A549 (cell line): ENCODE measurements at regions not wholly inside any gene's neighbourhood (a gene's known extent, or its start where the extent isn't known, plus 50 kb on each side); places are given as distances from the start of the nearest gene placed in this dataset.

Experiments used
- ATAC-seq, 2 experiments: fragments of 200-7000 bp in 1 of 2; fragments of >200 bp in 1 of 2; cut with Nextera tagmentation in 1 of 2; cut with Tn5 transposase in 1 of 2; 3 replicates each; pipeline versions ENCODE4 v1.8.0 to v1.9.1; 2018 to 2020; ENCODE audit warnings: mild to moderate bottlenecking in 1 of 2, moderate library complexity in 1 of 2
- CTCF ChIA-PET: fragments of 300-600 bp; sonication (Branson Sonifier 250); formaldehyde crosslinking; extraction: SDS; loops from one replicate; lab custom pipeline; 2021; ENCODE audit warnings: antibody characterized with exemption, inconsistent platforms; lab: Yijun Ruan, JAX
- POLR2A ChIA-PET: fragments of 350-600 bp; formaldehyde crosslinking; extraction: SDS; loops from one replicate; lab custom pipeline; 2021; ENCODE audit warnings: antibody characterized with exemption, inconsistent platforms; lab: Yijun Ruan, JAX
- DNase-seq, 2 experiments: peaks; one replicate each; pipeline versions ENCODE4 v3.0.0 to v3.0.0-alpha.2; 2011 to 2016; ENCODE audit warnings: low read depth in 1 of 2, low spot score in 1 of 2
- FAIRE-seq: peaks from 2 replicates; lab custom pipeline; 2011; peaks lifted over from hg19 to GRCh38; lab: Jason Lieb, UNC
- H3K27ac ChIP-seq, 2 experiments: fragments of >200 bp; sonication (Bioruptor Twin); formaldehyde crosslinking; 3 replicates each; pipeline ENCODE4 v1.5.1; 2016 to 2017
- H3K4me1 ChIP-seq: fragments of >200 bp; sonication (Bioruptor Twin); formaldehyde crosslinking; 3 replicates; pipeline ENCODE4 v1.6.1; 2016
- H3K4me2 ChIP-seq: fragments of >200 bp; sonication (Bioruptor Twin); formaldehyde crosslinking; 3 replicates; pipeline ENCODE4 v1.6.1; 2016
- H3K4me3 ChIP-seq: fragments of >200 bp; sonication (Bioruptor Twin); formaldehyde crosslinking; 3 replicates; pipeline ENCODE4 v1.5.1; 2016
- H3K9me3 ChIP-seq: fragments of >200 bp; sonication (Bioruptor Twin); formaldehyde crosslinking; 3 replicates; pipeline ENCODE4 v1.6.1; 2016
- BHLHE40 ChIP-seq: IDR thresholded peaks from 2 replicates; pipeline ENCODE4 v1.6.1; 2012; ENCODE audit warnings: low read depth, low read length, inconsistent platforms
- CBX8 ChIP-seq: fragments of 200-600 bp; sonication (generic); IDR thresholded peaks from 2 replicates; pipeline ENCODE4 v1.6.1; 2016
- EHF ChIP-seq: fragments of 250-450 bp; sonication (Bioruptor Pico); IDR thresholded peaks from 2 replicates; pipeline ENCODE4 v1.5.0; 2020; ENCODE audit warnings: mild to moderate bottlenecking
- HEYL ChIP-seq: fragments of 250-450 bp; sonication (Bioruptor Pico); IDR thresholded peaks from 2 replicates; pipeline ENCODE4 v1.8.0; 2021; ENCODE audit warnings: mild to moderate bottlenecking, moderate library complexity
- HMGXB4 ChIP-seq: fragments of 250-450 bp; sonication (Bioruptor Pico); IDR thresholded peaks from 2 replicates; pipeline ENCODE4 v1.5.0; 2021; ENCODE audit warnings: mild to moderate bottlenecking, moderate library complexity, borderline replicate concordance
- HOXA7 ChIP-seq: fragments of 250-450 bp; sonication (Bioruptor Pico); IDR thresholded peaks from 2 replicates; pipeline ENCODE4 v1.5.0; 2020; ENCODE audit warnings: mild to moderate bottlenecking, moderate library complexity
- HOXB13 ChIP-seq: fragments of 250-450 bp; sonication (Bioruptor Pico); IDR thresholded peaks from 2 replicates; pipeline ENCODE4 v1.5.0; 2020; ENCODE audit warnings: low read depth, mild to moderate bottlenecking, moderate library complexity
- HOXB5 ChIP-seq: fragments of 250-450 bp; sonication (Bioruptor Pico); IDR thresholded peaks from 2 replicates; pipeline ENCODE4 v1.5.0; 2020; ENCODE audit warnings: mild to moderate bottlenecking, moderate library complexity
- JUN ChIP-seq, 2 experiments: fragments of >200 bp; sonication (Bioruptor Twin); formaldehyde crosslinking; IDR thresholded peaks; 2 replicates in 1 of 2; 3 replicates in 1 of 2; pipeline ENCODE4 v1.6.1; 2016 to 2017
- KDM1A ChIP-seq: fragments of 200-600 bp; sonication (generic); IDR thresholded peaks from 2 replicates; pipeline ENCODE4 v1.6.1; 2016; ENCODE audit warnings: low read depth, mild to moderate bottlenecking
- MYC ChIP-seq: IDR thresholded peaks from 2 replicates; pipeline ENCODE4 v1.6.1; 2012; ENCODE audit warnings: mild to moderate bottlenecking, inconsistent platforms, low read length, improper control_type of control experiment, borderline replicate concordance
- NFE2L2 ChIP-seq: fragments of 150-350 bp; conservative IDR thresholded peaks from 2 replicates; pipeline ENCODE4 v1.6.1; 2014; ENCODE audit warnings: low read length
- NR3C1 ChIP-seq: fragments of >200 bp; sonication (Bioruptor Twin); formaldehyde crosslinking; IDR thresholded peaks from 3 replicates; pipeline ENCODE4 v1.6.1; 2017
- POLR2AphosphoS2 ChIP-seq: conservative IDR thresholded peaks from 2 replicates; pipeline ENCODE4 v1.6.1; 2012; ENCODE audit warnings: low read length, improper control_type of control experiment, inconsistent platforms
- RFX5 ChIP-seq: fragments of 450-650 bp; IDR thresholded peaks from 2 replicates; pipeline ENCODE4 v1.7.1; 2014; ENCODE audit warnings: antibody characterized with exemption, mild to moderate bottlenecking, moderate library complexity
- RNF2 ChIP-seq: fragments of 200-600 bp; sonication (generic); IDR thresholded peaks from 2 replicates; pipeline ENCODE4 v1.6.1; 2016; ENCODE audit warnings: low read depth, mild to moderate bottlenecking, antibody characterized with exemption, moderate library complexity, borderline replicate concordance
- SREBF2 ChIP-seq: fragments of 450-650 bp; IDR thresholded peaks from 2 replicates; pipeline ENCODE4 v1.6.1; 2014; ENCODE audit warnings: mild to moderate bottlenecking, moderate library complexity
- TP53 ChIP-seq: fragments of 250-450 bp; sonication (Bioruptor Pico); IDR thresholded peaks from 2 replicates; pipeline ENCODE4 v1.5.0; 2021; ENCODE audit warnings: mild to moderate bottlenecking, moderate library complexity
- ZC3H11A ChIP-seq: fragments of 450-650 bp; IDR thresholded peaks from 2 replicates; pipeline ENCODE4 v1.6.1; 2014; ENCODE audit warnings: antibody characterized with exemption, mild to moderate bottlenecking
- ZSCAN20 ChIP-seq: fragments of 250-450 bp; sonication (Bioruptor Pico); IDR thresholded peaks from 2 replicates; pipeline ENCODE4 v1.8.0; 2022; ENCODE audit warnings: mild to moderate bottlenecking, moderate library complexity
- WGBS: methylation state at CpG from one replicate; pipeline ENCODE4 v1.1.6; 2017; ENCODE audit errors: missing lambda C conversion rate; 5-methylcytosine and 5-hydroxymethylcytosine counted together
- TF ChIP-seq, protein P1 (sequence below): fragments of 250-450 bp; sonication (Bioruptor Pico); IDR thresholded peaks from 2 replicates; pipeline ENCODE4 v1.5.0; 2020; ENCODE audit warnings: low read depth, mild to moderate bottlenecking, moderate library complexity
- TF ChIP-seq, protein P2 (sequence below): fragments of >200 bp; sonication (Bioruptor Twin); formaldehyde crosslinking; IDR thresholded peaks from 3 replicates; pipeline ENCODE4 v1.5.1; 2016
- TF ChIP-seq, protein P3 (sequence below): IDR thresholded peaks from 2 replicates; pipeline ENCODE4 v1.6.1; 2012
- TF ChIP-seq, protein P4 (sequence below): fragments of 450-650 bp; IDR thresholded peaks from 2 replicates; pipeline ENCODE4 v1.6.1; 2014; ENCODE audit warnings: antibody characterized with exemption
- TF ChIP-seq, protein P5 (sequence below): fragments of 150-350 bp; IDR thresholded peaks from 2 replicates; pipeline ENCODE4 v1.6.1; 2014; ENCODE audit warnings: low read depth, mild to moderate bottlenecking, low read length
- TF ChIP-seq, protein P6 (sequence below): fragments of >200 bp; sonication (Bioruptor Twin); formaldehyde crosslinking; IDR thresholded peaks from 3 replicates; pipeline ENCODE4 v1.6.1; 2016
- TF ChIP-seq, protein P7 (sequence below): IDR thresholded peaks from 2 replicates; pipeline ENCODE4 v1.6.1; 2012; ENCODE audit warnings: low read depth, borderline replicate concordance

- no peaks in the 10 kb centered on the region for H3K9me3 ChIP-seq
- no peaks in the 10 kb centered on the region for H3K4me1 ChIP-seq
- POLR2A ChIA-PET: interaction anchor here (0.7 kb wide), 1 partner anchor 630 kb away, joined by 4 read pairs; the partner anchor contains the start of gene SLC17A5
- FAIRE-seq (no peak), ATAC-seq (no peak), DNase-seq (no peak)
- CTCF ChIA-PET: no interaction called here
- H3K27ac ChIP-seq: no peak overlapping the region
- H3K4me2 ChIP-seq: no peak overlapping the region
- TF ChIP-seq RFX5 (no peak), HOXA7 (no peak), ZSCAN20 (no peak), NR3C1 (no peak), HEYL (CRISPR knock-in tag) (no peak), TP53 (CRISPR knock-in tag) (no peak), RNF2 (no peak), KDM1A (no peak), ZC3H11A (no peak), HOXB13 (CRISPR knock-in tag) (no peak)
- TF ChIP-seq, protein P1, sequence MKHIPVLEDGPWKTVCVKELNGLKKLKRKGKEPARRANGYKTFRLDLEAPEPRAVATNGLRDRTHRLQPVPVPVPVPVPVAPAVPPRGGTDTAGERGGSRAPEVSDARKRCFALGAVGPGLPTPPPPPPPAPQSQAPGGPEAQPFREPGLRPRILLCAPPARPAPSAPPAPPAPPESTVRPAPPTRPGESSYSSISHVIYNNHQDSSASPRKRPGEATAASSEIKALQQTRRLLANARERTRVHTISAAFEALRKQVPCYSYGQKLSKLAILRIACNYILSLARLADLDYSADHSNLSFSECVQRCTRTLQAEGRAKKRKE (CRISPR knock-in tag): no peak
- TF ChIP-seq, protein P2, sequence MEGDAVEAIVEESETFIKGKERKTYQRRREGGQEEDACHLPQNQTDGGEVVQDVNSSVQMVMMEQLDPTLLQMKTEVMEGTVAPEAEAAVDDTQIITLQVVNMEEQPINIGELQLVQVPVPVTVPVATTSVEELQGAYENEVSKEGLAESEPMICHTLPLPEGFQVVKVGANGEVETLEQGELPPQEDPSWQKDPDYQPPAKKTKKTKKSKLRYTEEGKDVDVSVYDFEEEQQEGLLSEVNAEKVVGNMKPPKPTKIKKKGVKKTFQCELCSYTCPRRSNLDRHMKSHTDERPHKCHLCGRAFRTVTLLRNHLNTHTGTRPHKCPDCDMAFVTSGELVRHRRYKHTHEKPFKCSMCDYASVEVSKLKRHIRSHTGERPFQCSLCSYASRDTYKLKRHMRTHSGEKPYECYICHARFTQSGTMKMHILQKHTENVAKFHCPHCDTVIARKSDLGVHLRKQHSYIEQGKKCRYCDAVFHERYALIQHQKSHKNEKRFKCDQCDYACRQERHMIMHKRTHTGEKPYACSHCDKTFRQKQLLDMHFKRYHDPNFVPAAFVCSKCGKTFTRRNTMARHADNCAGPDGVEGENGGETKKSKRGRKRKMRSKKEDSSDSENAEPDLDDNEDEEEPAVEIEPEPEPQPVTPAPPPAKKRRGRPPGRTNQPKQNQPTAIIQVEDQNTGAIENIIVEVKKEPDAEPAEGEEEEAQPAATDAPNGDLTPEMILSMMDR: no peak
- no peak overlapping the region for H3K4me3 ChIP-seq
These were observed 588.3 kb downstream of the CD109 start for GRCh38 chr6:74284284-74284683.

DNA sequence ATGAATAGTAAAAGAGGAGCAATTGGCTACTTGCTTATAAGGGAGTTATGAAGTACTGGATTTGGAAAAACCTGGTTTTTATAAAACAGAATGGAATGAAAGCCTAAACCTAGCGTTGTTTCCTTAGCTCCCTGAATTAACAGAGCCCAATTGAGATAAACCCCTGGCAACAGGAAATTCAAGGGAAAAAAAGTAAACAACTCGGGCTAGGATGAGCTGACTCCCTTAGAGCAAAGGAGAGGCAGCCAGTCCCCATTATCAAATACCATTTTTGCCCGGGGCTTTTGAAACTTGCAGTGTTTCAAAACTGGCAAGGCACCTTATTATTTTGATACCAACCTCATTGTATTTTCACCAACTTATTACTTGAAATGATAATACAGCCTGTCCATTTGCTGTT, 587.5 kb downstream of the CD109 start:
- ATAC-seq (no peak), FAIRE-seq (no peak), DNase-seq (no peak)
- no peak overlapping the region for H3K4me2 ChIP-seq
- no peaks in the 10 kb centered on the region for H3K4me1 ChIP-seq
- TF ChIP-seq, protein P3, sequence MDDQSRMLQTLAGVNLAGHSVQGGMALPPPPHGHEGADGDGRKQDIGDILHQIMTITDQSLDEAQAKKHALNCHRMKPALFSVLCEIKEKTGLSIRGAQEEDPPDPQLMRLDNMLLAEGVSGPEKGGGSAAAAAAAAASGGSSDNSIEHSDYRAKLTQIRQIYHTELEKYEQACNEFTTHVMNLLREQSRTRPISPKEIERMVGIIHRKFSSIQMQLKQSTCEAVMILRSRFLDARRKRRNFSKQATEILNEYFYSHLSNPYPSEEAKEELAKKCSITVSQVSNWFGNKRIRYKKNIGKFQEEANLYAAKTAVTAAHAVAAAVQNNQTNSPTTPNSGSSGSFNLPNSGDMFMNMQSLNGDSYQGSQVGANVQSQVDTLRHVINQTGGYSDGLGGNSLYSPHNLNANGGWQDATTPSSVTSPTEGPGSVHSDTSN: no peak
- TF ChIP-seq EHF (CRISPR knock-in tag) (no peak), HOXB5 (CRISPR knock-in tag) (no peak), NR3C1 (no peak), JUN (IDR thresholded peaks at IDR 0.05) (no peak), RFX5 (no peak), POLR2AphosphoS2 (no peak), CBX8 (no peak), HOXB13 (CRISPR knock-in tag) (no peak), HMGXB4 (no peak), SREBF2 (no peak), MYC (no peak), NFE2L2 (no peak), BHLHE40 (no peak)
- TF ChIP-seq, protein P4, sequence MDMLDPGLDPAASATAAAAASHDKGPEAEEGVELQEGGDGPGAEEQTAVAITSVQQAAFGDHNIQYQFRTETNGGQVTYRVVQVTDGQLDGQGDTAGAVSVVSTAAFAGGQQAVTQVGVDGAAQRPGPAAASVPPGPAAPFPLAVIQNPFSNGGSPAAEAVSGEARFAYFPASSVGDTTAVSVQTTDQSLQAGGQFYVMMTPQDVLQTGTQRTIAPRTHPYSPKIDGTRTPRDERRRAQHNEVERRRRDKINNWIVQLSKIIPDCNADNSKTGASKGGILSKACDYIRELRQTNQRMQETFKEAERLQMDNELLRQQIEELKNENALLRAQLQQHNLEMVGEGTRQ: no peak
- TF ChIP-seq, protein P2: no peak
- TF ChIP-seq, protein P5, sequence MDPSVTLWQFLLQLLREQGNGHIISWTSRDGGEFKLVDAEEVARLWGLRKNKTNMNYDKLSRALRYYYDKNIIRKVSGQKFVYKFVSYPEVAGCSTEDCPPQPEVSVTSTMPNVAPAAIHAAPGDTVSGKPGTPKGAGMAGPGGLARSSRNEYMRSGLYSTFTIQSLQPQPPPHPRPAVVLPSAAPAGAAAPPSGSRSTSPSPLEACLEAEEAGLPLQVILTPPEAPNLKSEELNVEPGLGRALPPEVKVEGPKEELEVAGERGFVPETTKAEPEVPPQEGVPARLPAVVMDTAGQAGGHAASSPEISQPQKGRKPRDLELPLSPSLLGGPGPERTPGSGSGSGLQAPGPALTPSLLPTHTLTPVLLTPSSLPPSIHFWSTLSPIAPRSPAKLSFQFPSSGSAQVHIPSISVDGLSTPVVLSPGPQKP: no peak
- TF ChIP-seq, protein P6, sequence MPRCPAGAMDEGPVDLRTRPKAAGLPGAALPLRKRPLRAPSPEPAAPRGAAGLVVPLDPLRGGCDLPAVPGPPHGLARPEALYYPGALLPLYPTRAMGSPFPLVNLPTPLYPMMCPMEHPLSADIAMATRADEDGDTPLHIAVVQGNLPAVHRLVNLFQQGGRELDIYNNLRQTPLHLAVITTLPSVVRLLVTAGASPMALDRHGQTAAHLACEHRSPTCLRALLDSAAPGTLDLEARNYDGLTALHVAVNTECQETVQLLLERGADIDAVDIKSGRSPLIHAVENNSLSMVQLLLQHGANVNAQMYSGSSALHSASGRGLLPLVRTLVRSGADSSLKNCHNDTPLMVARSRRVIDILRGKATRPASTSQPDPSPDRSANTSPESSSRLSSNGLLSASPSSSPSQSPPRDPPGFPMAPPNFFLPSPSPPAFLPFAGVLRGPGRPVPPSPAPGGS: no peak
- TF ChIP-seq, protein P7, sequence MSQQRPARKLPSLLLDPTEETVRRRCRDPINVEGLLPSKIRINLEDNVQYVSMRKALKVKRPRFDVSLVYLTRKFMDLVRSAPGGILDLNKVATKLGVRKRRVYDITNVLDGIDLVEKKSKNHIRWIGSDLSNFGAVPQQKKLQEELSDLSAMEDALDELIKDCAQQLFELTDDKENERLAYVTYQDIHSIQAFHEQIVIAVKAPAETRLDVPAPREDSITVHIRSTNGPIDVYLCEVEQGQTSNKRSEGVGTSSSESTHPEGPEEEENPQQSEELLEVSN: no peak
- POLR2A ChIA-PET: no interaction called here
- H3K27ac ChIP-seq: no peak overlapping the region
- CTCF ChIA-PET: no interaction called here
- H3K4me3 ChIP-seq: no peak overlapping the region
- WGBS: 49% methylated on average over 3 of the region's 3 CpGs
- no peaks in the 10 kb centered on the region for H3K9me3 ChIP-seq
